Right lung (tissue), 2 donors: ENCODE measurements at regions not wholly inside any gene's neighbourhood (a gene's known extent, or its start where the extent isn't known, plus 50 kb on each side); places are given as distances from the start of the nearest gene placed in this dataset.
"Not testable (repeated sequence)": the region's sequence is repeated elsewhere in the genome, so short reads cannot be mapped to it uniquely, and the experiment has no call there.

Experiments
- DNase-seq, 2 donors: peaks; one replicate each; pipeline ENCODE4 v3.0.0-alpha.2; 2013

DNA sequence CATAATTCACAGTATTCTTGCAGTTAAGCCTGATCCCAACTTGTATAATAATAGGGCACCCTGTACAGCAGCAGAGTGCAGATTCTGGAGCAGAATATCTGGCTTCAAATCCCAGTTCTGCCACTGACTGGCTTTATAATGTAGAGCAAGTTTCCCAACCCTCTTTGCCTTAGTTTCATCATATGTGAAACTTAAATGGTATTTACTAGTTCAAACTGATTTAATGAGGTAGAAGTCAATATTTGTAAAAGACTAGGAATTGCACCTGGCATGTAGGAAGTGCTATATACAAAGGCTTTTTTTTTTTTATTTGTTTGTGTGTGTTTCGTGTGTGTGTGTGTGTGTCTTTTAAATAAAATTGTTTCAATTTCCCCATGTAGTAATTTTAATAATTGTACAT, 125.9 kb downstream of the CCER1 start:
- no peak for DNase-seq

DNA sequence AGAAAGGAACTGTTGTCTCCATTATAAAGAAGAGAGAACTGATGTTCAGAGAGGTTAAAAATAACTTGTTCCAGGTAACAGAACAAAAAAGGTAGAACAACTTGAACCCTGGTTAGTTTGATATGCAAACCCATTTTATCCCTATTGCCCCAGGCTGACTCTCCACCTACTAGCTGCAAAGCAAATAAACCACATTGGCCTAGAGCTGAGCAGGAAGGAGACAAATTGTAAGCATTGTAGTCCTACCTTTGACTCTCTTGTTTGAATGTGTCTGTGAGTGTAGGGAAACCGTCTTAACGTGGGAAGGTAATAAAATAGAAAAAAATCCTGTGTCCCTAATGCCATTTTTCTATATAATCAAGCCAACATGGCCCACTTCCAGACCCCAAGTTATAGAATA, 126.4 kb downstream of the CCER1 start:
- no peak for DNase-seq

DNA sequence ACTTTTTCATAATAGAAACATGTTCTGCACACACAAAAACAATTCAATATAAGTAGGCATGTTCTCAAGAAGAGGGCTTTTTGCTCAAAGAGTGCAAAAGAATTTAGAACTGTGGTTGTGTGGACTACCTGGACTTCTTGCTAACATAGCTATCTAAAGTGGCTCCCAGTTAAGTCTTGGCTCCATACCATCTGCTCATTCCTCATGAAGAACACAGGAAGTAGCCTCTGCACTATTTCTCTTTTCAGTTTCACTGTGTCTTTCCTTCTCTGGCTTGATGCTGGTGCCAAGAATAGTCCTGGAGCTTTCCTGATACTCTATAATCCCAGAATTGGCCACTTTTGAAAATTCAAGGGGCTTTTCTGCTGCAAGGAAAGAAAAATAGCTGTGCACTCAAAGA, 127.4 kb downstream of the CCER1 start:
- DNase-seq, result no peak

DNA sequence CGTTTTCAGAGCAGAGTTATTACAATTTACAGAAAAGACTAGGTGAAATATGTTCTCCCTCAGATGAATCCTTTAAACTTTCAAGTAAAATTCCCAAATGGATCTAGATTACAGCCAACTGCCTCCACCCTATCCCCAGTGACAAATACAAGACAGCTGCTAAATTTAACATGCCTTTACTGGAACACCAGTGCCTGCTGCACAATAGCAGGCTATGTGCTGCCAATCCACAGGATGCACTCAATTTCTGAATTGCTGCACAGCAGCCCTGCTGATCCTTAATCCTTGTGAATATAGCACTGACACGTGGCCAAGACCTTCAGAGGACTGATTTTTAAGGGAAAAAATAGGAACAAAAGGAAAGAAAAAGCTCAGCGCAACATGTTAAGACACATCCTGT, 128.9 kb downstream of the CCER1 start:
- no peak for DNase-seq

DNA sequence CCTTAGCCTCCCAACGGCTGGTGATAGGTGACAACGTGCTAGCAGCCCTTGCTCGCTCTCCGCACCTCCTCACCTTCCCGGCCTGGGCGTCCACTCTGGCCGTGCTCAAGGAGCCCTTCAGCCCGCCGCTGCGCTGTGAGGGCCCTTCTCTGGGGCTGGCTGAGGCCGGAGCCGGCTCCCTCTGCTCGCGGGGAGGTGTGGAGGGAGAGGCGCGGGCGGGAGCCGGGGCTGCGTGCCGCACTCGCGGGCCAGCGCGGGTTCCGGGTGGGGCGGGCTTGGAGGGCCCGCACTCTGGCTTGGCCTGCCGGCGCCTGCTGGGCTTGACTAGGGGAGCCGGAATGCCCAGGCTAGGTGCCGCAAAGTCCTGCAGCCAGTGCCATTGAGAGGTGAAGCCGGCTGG, 131.1 kb downstream of the CCER1 start:
- no peak for DNase-seq

DNA sequence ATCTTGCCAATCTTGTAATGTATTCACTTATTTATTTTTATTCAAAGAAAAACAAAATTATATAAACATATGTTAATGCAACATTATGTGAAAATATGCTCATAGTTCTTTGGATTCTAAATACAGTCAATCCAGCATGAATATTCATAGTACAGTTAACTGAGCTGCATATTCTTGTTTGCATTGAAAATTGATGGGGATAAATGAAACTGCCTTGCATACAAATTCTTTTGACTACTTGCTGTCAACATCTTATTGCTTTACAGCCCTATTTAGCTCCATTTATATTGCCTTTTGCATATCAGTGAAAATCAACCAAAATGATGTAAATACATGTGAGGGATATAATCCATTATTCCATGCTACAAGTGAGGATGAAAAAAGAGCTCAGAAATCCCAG, 135.3 kb downstream of the CCER1 start:
- DNase-seq, result no peak

DNA sequence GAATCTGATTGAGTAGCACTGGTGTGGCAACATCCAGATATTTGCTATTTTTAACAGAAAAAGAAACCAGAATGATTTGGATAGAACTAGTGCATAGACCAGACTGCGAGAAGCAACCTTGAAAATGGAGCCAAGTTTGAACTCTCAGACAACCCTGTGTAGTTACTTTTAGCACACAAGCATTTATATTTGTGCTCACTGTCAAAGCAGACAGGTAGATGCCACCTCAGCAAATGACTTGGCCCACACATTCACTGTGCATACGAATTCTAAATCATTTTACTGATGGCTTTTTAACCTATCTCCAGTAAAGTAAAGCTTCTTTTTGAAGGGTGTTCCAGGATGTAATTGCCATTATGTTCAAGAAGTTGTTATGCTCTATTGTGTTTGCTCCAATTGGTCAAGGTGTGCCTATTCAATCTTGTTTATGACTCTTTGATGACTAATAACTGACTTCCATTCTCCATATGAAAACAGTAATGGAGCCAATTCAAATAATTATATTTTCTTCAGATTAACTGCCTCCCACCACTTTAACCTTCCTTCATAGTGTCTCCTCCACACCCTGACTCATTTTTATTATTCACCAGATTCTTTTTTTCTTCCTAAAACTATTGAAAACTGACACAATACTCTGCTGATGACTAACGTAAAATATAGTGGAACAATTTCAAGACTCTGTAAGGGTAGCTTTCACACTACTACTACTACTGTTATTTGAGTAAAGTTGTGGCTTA, 138.5 kb downstream of the CCER1 start:
- no peak for DNase-seq

DNA sequence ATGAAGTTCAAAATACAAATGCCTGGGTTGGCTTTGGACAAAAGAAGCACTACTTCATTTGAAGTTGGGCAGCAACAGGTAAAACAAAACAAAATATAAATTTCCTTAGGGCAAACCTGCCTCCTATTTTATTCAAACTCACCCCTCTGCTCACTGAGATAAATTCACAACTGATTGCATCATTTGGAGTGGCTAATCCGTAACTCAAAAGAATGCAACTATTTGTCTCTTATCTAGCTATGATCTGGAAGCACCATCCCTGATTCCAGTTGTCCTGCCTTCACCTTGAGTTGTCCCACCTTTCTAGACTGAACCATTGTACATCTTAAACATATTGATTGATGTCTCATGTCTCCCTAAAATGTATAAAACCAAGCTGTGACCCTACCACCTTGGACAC, 145.0 kb downstream of the CCER1 start:
- no peak for DNase-seq

DNA sequence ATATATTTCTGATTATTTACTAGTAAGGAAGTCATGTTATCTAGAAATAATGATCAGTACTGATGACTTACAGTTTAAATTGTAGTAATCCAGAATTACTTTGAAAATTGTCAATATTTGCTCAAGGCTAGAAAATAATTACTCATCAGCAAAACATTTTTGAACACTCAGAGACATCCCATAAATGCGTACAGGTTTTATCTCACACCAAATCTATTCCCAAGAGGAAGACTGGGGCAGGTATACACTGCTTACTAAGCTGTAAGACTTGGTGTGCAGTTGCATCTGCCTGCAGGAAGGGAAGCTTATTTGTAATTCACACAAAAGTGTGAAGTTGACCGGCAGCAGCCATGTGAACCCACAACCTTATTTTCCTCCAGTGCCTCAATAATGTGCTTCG, 146.4 kb downstream of the CCER1 start:
- no peak for DNase-seq

DNA sequence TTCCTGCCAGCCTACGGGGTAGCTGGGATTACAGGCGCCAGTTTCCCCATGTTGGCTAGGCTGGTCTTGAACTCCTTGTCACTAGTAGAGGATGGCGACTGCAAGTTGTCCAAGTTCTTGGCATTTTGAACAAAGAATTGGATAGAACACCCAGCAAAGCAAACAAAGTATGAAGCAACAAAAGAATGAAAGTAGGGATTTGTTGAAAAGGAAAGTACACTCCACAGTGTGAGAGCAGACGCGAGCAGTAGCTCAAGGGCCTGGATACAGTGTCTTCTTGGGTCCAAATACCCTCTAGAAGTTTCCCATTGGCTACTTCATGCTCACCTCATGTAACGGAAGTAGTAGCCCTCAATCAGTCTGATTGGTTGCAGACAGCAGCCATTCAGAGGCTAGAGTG, 152.2 kb downstream of the CCER1 start:
- DNase-seq, result no peak

DNA sequence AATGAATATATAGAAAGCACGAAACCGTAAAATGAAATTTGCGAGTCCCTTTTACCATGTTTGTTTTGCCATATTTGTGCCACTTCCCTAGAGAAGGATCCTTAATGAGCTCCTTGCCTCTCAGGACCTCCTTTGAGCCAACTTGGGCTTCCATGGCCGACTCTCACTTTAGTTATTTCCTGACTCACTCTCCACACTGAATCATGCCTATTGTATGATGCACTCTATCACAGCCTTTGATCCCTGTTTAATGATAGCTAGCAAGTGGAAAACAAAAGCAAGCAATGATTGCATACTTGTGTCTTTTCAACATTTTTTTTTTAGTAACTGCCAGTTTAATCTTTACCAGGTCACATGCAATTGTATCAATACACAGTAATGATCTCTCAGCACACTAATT, 153.2 kb downstream of the CCER1 start:
- DNase-seq, result no peak

DNA sequence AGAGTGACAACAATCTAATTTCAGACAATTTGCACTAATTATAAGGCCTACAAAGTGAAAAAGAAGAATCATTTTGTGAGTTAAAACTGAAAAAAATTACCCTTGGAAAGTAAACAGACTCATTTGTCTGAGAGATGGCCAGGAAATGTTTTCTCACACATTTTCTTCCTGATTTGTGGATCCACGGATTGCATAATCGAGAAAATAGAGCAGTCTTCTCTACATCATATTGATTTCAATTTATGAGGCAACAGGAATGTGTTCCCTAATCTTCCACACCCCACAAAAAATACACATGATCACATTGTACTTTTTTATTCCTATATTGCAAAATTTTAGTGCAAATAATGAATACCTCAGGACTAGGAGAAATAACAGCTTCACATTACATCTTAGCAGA, 160.8 kb downstream of the CCER1 start:
- DNase-seq, result no peak

DNA sequence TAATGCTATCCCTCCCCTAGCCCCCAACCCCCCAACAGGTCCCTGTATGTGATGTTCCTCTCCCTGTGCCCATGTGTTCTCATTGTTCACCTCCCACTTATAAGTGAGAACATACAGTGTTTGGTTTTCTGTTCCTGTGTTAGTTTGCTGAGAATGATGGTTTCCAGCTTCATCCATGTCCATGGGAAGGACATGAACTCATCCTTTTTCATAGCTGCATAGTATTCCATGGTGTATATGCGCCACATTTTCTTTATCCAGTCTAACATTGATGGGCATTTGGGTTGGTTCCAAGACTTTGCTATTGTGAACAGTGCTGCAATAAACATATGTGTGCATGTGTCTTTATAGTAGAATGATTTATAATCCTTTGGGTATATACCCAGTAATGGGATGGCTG, 162.3 kb downstream of the CCER1 start:
- DNase-seq, result not testable (repeated sequence)

DNA sequence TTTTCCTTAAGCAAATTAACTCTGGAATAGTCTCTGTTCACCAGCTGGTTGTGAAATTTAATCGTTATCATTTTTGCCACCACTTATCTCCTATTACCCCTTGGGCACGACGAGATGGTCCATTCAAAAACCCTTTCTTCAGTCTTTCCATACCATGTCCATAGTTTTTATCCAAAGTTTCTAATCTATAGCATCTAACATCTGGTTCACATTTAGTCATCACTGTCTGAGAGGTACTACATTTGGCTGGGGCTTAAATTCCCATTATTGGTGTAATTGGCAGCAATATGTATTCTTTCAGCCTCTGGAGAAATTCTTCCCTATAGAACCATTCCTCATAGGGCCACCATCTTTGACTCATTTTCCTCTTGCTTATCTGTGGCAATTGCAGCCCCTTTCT, 163.5 kb downstream of the CCER1 start:
- DNase-seq, result no peak

DNA sequence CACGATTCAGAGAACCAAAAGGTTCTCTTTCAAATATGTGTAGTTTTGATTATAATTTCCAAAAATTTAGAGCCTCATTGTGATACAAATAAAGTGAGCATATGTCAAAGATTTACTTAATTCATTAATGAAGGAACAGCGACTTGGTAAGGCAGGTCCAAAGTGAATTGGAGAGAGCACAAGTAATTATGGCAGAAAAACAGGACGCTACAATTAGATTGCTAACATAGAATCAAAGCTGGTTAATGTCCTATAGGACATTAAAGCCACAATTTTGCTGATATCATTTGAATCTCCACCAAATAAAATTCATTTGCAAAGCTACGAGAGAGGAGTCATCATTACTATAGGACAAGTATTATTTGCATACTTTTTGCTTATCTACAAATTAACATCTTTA, 164.2 kb downstream of the CCER1 start:
- no peak for DNase-seq

DNA sequence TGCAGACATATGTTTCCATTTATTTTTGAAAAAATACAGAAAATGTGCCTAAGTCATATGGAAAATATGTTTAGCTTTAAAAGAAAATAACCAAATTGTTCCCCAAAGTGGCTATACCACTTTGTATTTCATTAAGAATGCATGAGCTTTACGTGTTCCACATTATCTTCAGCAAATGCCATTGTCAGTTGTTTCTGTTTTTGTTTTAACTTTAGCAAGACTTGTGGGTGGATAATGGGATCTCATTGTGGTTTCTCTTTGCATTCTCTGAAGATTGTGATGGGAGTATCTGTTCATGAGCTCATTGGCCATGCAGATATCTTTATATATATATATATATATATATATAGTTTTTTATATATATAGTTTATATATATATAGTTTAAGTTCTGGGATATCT, 181.5 kb downstream of the CCER1 start:
- DNase-seq, result no peak

DNA sequence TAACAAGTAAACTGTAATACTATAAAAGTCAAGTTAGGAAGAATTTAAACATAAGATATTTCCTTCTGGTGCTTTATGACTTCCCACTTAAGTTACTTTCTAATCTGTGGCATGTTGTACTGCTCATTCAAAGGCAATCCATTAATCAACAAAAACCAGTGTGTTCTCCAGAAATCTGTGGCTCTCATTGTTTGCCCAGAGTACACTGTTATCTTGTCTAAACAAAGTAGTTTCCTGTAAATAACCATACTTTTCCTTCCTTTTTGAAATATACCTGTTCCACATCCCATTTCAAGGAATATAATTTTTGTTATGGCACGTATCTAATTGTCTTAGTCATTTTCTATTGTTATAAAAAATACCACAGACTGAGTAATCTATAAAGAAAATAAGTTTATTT, 184.1 kb downstream of the CCER1 start:
- DNase-seq, result no peak

DNA sequence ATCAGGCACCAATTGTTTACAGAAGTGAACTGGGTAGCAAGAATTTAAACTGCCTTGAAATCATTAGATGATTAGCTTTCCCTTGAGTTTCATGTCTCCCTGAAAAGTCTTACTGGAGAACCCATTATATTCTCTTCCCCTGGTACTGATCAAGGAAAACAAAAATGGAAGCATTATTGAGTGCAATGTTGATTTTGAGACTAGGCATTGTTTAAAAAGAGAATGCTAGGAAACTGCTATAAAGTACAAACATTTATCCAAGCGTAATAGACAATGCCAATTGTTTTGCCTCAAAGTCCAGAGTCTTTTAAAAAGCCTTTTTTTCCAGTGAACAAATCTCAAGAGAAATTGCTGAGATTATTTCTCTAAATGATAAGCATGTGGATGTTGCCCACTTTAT, 197.0 kb downstream of the CCER1 start:
- no peak for DNase-seq

DNA sequence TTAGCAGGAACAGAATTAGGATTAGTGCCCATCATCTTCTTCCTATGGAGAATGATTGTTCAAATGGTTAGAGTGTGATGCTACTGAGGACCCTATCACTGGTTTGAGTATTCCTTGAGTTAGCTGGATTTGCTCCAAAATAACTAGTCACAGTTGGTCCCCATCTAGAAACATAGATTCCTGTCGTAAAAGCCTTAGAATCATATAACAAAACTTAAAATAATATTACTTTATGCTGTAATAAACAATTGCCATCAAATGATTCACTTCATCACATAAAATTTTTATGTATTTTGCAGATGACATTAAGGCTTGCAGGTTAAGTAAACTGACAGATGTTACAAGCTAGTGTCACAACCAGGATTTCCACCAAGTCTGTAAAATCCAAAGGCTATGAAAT, 209.8 kb downstream of the CCER1 start:
- no peak for DNase-seq

DNA sequence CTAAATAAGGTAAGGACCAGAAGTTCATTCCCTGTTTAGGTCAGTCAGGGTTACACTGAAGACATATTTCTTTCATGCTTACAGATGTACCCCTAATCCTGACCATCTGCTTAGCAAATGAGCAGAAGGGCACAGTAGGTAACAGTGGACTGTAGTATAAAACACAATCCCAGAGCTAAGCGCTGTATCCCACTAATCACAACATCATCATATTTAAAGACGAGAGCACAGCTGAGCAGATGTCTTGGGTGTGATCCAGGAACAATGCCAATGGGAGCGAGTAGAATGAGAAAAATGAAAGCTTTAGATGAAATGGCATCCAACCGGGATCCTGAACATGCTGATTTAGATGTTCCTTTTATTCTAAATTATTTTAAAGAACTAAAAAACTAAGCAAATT, 213.4 kb downstream of the CCER1 start:
- no peak for DNase-seq

DNA sequence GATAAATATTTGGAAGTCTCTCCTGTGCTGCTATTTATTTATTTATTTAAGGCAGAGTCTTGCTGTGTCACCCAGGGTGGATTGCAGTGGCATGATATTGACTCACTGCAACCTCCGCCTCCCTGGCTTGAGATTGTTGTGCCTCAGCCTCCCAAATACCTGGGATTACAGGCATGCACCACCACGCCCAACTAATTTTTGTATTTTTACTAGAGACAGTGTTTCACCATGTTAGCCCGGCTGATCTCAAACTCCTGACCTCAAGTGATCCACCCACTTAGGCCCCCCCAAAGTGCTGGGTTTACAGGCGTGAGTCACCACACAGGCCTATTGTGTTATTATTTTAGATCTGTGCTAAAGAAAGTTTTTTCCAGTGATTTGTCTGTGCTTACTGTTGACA, 225.2 kb downstream of the CCER1 start:
- no peak for DNase-seq

DNA sequence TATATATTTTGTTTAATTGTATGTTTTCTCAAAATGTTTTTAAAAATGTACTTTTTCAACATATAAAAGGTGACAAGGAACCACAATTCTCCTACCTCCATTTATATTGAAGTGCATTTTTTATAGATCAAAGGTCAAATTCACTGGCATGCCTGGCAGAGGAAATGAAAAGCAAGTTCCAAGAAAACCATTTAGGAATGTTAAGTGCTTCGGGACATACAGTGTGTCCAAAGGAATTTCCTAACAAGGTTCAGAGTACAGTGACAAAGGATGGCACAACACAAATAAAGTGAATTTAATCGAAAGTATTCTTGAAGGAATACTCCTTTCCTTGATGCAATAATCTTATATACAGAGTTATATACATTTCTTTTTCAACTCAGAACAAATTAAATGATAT, 242.3 kb downstream of the CCER1 start:
- no peak for DNase-seq

DNA sequence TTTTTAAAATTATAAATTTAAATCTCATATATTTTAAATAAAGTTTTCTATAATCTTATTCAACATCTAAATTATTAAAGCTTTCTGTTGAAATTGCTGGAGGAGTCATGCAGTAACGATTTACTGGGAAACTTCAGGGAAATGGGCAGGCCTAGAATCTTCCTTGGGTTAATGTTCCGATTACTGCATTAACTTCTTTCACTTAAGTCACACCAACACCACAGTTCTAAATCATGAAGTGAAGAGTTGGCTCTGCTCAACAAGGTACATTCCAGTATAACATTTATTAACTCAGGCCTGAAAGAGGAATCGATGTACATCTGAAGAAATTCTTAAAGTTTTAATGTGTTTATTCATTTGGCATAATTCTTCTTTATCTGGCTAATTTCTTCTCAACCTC, 244.3 kb downstream of the CCER1 start:
- no peak for DNase-seq

DNA sequence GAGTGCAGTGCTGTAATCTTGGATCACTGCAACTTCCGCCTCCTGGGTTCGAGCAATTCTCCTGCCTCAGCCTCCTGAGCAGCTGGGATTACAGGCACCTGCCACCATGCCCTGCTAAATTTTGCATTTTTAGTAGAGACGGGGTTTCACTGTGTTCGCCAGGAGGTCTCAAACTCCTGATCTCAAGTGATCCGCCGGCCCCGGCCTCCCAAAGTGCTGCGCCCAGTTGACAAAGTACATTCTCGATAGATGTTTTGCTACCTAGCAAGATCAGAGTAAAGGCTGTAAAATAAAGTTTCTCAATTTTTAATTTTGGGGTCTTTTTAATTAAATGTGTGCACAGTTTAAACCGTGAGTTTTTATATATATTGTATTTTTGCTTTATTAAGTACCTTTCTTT, 248.9 kb downstream of the CCER1 start:
- DNase-seq, result no peak

DNA sequence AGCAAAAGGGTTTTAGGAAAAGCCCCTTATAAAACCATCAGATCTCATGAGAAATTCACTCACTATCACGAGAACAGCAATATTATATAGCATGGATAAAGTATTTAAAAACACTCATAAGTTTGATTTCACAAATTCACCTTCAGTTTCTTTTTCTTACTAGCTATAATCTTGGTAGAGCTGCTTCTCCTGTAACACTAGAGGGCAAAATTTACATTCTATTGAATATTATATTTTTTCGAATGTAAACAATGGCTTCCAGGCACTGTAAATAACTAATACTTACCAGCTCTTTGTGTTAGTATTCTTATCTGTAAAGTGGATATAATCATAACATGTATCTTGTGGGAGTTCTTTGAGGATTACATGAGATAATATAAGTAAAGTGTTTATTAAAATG, 259.6 kb downstream of the CCER1 start:
- no peak for DNase-seq
